K562 (cell line): ENCODE measurements at regions not wholly inside any gene's neighbourhood (a gene's known extent, or its start where the extent isn't known, plus 50 kb on each side); places are given as distances from the start of the nearest gene placed in this dataset.

ENCODE experiments used
- CTCF ChIP-seq, 3 experiments: IDR thresholded peaks in 2 of 3; conservative IDR thresholded peaks in 1 of 3; 2 replicates each; pipeline ENCODE4 v1.5.1; 2011 to 2012; ENCODE audit warnings: low read length in 3 of 3, mild to moderate bottlenecking in 3 of 3, control low read depth in 2 of 3, improper control_type of control experiment in 1 of 3, inconsistent platforms in 1 of 3, low read depth in 1 of 3, mixed read lengths in 1 of 3, moderate library complexity in 1 of 3; ENCODE audit not compliant: insufficient read depth in 2 of 3
- IRF2 ChIP-seq: sonication (generic); formaldehyde crosslinking; IDR thresholded peaks from 2 replicates; pipeline ENCODE4 v1.8.1; 2022; ENCODE audit warnings: mild to moderate bottlenecking, missing genetic modification reagents
- SMARCA5 ChIP-seq: fragments of 450-650 bp; IDR thresholded peaks from 2 replicates; pipeline ENCODE4 v1.6.1; 2016
- ZNF224 ChIP-seq: sonication (generic); formaldehyde crosslinking; IDR thresholded peaks from 2 replicates; pipeline ENCODE4 v1.8.0; 2022; ENCODE audit warnings: mild to moderate bottlenecking, missing genetic modification reagents
- ZNF449 ChIP-seq: fragments of 250-450 bp; sonication (Bioruptor Pico); IDR thresholded peaks from 2 replicates; pipeline ENCODE4 v1.8.0; 2022; ENCODE audit warnings: moderate library complexity, mild to moderate bottlenecking, inconsistent platforms

GRCh38 chr4:104727643-104728042 lies 232.9 kb upstream of the CXXC4 start:
- TF ChIP-seq IRF2 (CRISPR knock-in tag): no peak
- TF ChIP-seq SMARCA5: no peak
- no peak for TF ChIP-seq ZNF224 (CRISPR knock-in tag)
- no peak for TF ChIP-seq ZNF449
- TF ChIP-seq CTCF (IDR thresholded peaks at IDR 0.05 in 2 of 3, conservative IDR thresholded peaks at IDR 0.05 in 1 of 3; ENCODE audit: insufficient read depth in 2 of 3, low read depth in 1 of 3, low read length in 3 of 3): no peak
